A673 (cell line): ENCODE measurements at regions not wholly inside any gene's neighbourhood (a gene's known extent, or its start where the extent isn't known, plus 50 kb on each side); places are given as distances from the start of the nearest gene placed in this dataset.

ENCODE experiments used
- BruUV-seq: library from RNA; stranded (reverse); fragments of 400-500 nt; replicated peaks from 2 replicates; lab custom pipeline; 2021; lab: Mats Ljungman, UMichigan
- CTCF ChIA-PET: fragments of 300-600 bp; sonication (Branson Sonifier 250); formaldehyde crosslinking; loops from one replicate; lab custom pipeline; 2022; ENCODE audit warnings: antibody characterized with exemption; lab: Charles Lee
- POLR2A ChIA-PET: fragments of 300-600 bp; sonication (Branson Sonifier 250); formaldehyde crosslinking; loops from one replicate; lab custom pipeline; 2022; ENCODE audit warnings: antibody characterized with exemption; ENCODE audit not compliant: low non-redundant PET; lab: Charles Lee
- DNase-seq: peaks from one replicate; pipeline ENCODE4 v3.0.0-alpha.2; 2015; ENCODE audit warnings: low spot score
- H3K27ac ChIP-seq: fragments of 200-600 bp; sonication (generic); 2 replicates; pipeline ENCODE4 v1.5.1; 2016; ENCODE audit warnings: mixed run types, low read depth, mild to moderate bottlenecking, mixed read lengths, antibody characterized with exemption, low read length; ENCODE audit not compliant: poor library complexity, severe bottlenecking
- H3K27me3 ChIP-seq: fragments of 200-600 bp; sonication (generic); replicated peaks from 2 replicates; pipeline ENCODE4 v1.6.1; 2017; ENCODE audit warnings: mixed run types, low read depth, mild to moderate bottlenecking, mixed read lengths, antibody characterized with exemption, low read length; ENCODE audit not compliant: insufficient read depth, poor library complexity
- H3K36me3 ChIP-seq: fragments of 200-600 bp; sonication (generic); 2 replicates; pipeline ENCODE4 v1.6.1; 2016; ENCODE audit warnings: mixed run types, mild to moderate bottlenecking, mixed read lengths, antibody characterized with exemption, low read length; ENCODE audit not compliant: insufficient read depth, poor library complexity, severe bottlenecking
- H3K4me1 ChIP-seq: fragments of 200-600 bp; sonication (generic); 2 replicates; pipeline ENCODE4 v1.6.1; 2017; ENCODE audit warnings: mixed run types, mild to moderate bottlenecking, mixed read lengths, antibody characterized with exemption, low read length; ENCODE audit not compliant: insufficient read depth, poor library complexity, severe bottlenecking
- H3K4me3 ChIP-seq: fragments of 200-600 bp; sonication (generic); 2 replicates; pipeline ENCODE4 v1.5.1; 2016; ENCODE audit warnings: low read depth, mixed run types, mild to moderate bottlenecking, mixed read lengths, low read length; ENCODE audit not compliant: poor library complexity, severe bottlenecking
- H3K9me3 ChIP-seq: fragments of 200-600 bp; sonication (generic); 2 replicates; pipeline ENCODE4 v1.6.1; 2016; ENCODE audit warnings: mixed run types, low read depth, mild to moderate bottlenecking, mixed read lengths, antibody characterized with exemption, low read length; ENCODE audit not compliant: poor library complexity, severe bottlenecking
- CTCF ChIP-seq: fragments of 300-800, 200-600 bp; sonication (generic); conservative IDR thresholded peaks from 2 replicates; pipeline ENCODE4 v1.5.1; 2017; ENCODE audit warnings: low read depth, mild to moderate bottlenecking, antibody characterized with exemption, low read length, moderate library complexity, mixed read lengths
- EZH2 ChIP-seq: fragments of 200-600 bp; sonication (generic); IDR thresholded peaks from 2 replicates; pipeline ENCODE4 v1.6.1; 2017; ENCODE audit warnings: borderline replicate concordance, low read depth, mild to moderate bottlenecking, mixed read lengths, antibody characterized with exemption, low read length; ENCODE audit not compliant: poor library complexity, severe bottlenecking
- intact Hi-C: fragments of 100-400 bp; cut with micrococcal nuclease; formaldehyde crosslinking; loops from one replicate; pipeline ENCODE4 v1.10.0; 2022; ENCODE audit not compliant: unreplicated experiment

- H3K27me3 ChIP-seq = no peaks in the 10 kb centered on the region
- no peaks in the 10 kb centered on the region for H3K36me3 ChIP-seq
- H3K4me3 ChIP-seq = no peak overlapping the region
- no TSS peak for BruUV-seq
- CTCF ChIA-PET = interaction anchor here (0.6 to 1.7 kb wide), 6 partner anchors 55 to 1415 kb away, joined by 3 to 11 read pairs (median 8); no protein-coding TSS in a partner anchor
- peak overlapping the region; percentile 89 for H3K27ac ChIP-seq
- peaks cover 77% of the 10 kb centered on the region for H3K4me1 ChIP-seq
- intact Hi-C loops = loop anchor here (1.0 to 10.0 kb wide), 8 partner anchors 56 to 864 kb away; no protein-coding TSS in a partner anchor
- TF ChIP-seq CTCF = peak; percentile 91
- TF ChIP-seq EZH2 = no peak
- POLR2A ChIA-PET = no interaction called here
- no peaks in the 10 kb centered on the region for H3K9me3 ChIP-seq
- DNase-seq = peak; percentile 90
Observed at GRCh38 chr15:96893159-96893906, 562.8 kb downstream of the NR2F2 start.

DNA sequence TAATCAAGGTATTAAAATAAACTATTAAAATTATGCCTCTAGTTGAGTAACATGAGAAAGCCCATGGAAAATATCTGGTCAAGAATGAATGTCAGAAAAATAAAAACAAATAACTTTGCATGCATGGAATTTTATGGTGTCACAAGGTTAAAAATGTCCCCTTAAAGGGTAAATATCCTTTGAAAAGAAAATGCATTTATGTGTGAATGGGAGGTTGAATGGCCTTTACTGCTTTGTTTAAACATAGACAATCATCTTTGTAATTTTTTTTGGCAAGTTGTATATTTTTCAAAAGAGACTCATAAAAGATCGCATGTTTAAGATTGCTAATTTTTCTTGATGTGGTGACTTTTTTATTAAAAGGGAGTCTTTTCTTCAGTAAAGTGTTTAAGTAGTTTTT, 564.2 kb downstream of the NR2F2 start:
- intact Hi-C loops = loop anchor here (5.0 to 10.0 kb wide), 2 partner anchors 290 to 863 kb away; no protein-coding TSS in a partner anchor
- CTCF ChIA-PET = no interaction called here
- Histone ChIP-seq H3K36me3 (no peaks in the 10 kb centered on the region), H3K27me3 (no peaks in the 10 kb centered on the region), H3K27ac (peak overlapping the region; percentile 89), H3K4me3 (no peak overlapping the region), H3K4me1 (peaks cover 66% of the 10 kb centered on the region), H3K9me3 (no peaks in the 10 kb centered on the region)
- POLR2A ChIA-PET = no interaction called here
- DNase-seq = no peak
- no TSS peak for BruUV-seq
- TF ChIP-seq EZH2 = no peak
- TF ChIP-seq CTCF = no peak

GRCh38 chr15:96896766-96897165, 566.3 kb downstream of the NR2F2 start:
- Histone ChIP-seq H3K9me3 (no peaks in the 10 kb centered on the region), H3K27me3 (no peaks in the 10 kb centered on the region), H3K27ac (peak overlapping the region; percentile 63), H3K36me3 (no peaks in the 10 kb centered on the region), H3K4me3 (no peak overlapping the region), H3K4me1 (peaks cover 45% of the 10 kb centered on the region)
- CTCF ChIA-PET = interaction anchor here (0.6 kb wide), 1 partner anchor 542 kb away, joined by 4 read pairs; no protein-coding TSS in a partner anchor
- no TSS peak for BruUV-seq
- DNase-seq = no peak
- TF ChIP-seq CTCF (no peak), EZH2 (no peak)
- POLR2A ChIA-PET = no interaction called here
- intact Hi-C loops = loop anchor here (10.0 kb wide), 1 partner anchor 292 kb away; no protein-coding TSS in a partner anchor
